NCI-H2196 treated with DMSO at 0.1 percent for 48 hours (cell line): ENCODE measurements at regions not wholly inside any gene's neighbourhood (a gene's known extent, or its start where the extent isn't known, plus 50 kb on each side); places are given as distances from the start of the nearest gene placed in this dataset.
A peak's percentile ranks its signal among the peaks of the same experiment; 100 is the strongest.

ENCODE experiments used
- DNase-seq: peaks from one replicate; lab custom pipeline; 2025; ENCODE audit not compliant: unreplicated experiment; lab: John Stamatoyannopoulos, UW

- no peak for DNase-seq
Measured at GRCh38 chr1:93815366-93816110, 63.5 kb downstream of the DNTTIP2 start.

GRCh38 chr1:93814795-93815340 is 64.1 kb downstream of the DNTTIP2 start:
- no peak for DNase-seq

GRCh38 chr1:93814059-93814794 is 64.8 kb downstream of the DNTTIP2 start:
- peak; percentile 56 for DNase-seq

- DNase-seq = no peak
Measured at GRCh38 chr1:93813076-93813475, 65.9 kb downstream of the DNTTIP2 start.

- no peak for DNase-seq
Measured at GRCh38 chr1:93811326-93812065, 67.5 kb downstream of the DNTTIP2 start.

GRCh38 chr1:93810316-93810715 is 68.7 kb downstream of the DNTTIP2 start:
- no peak for DNase-seq

GRCh38 chr1:93808871-93809270 is 70.1 kb downstream of the DNTTIP2 start:
- no peak for DNase-seq

- DNase-seq = no peak
Measured at GRCh38 chr1:93807311-93807930, 71.6 kb downstream of the DNTTIP2 start.

- DNase-seq = no peak
Measured at GRCh38 chr1:93805027-93805610, 73.9 kb downstream of the DNTTIP2 start.

GRCh38 chr1:93804412-93804811 is 74.6 kb downstream of the DNTTIP2 start:
- no peak for DNase-seq

- DNase-seq = no peak
Measured at GRCh38 chr1:93801471-93801870, 77.5 kb downstream of the DNTTIP2 start.

GRCh38 chr1:93800856-93801255 is 78.2 kb downstream of the DNTTIP2 start:
- no peak for DNase-seq

GRCh38 chr1:93798291-93798690 is 80.7 kb downstream of the DNTTIP2 start:
- DNase-seq = no peak

- DNase-seq = no peak
Measured at GRCh38 chr1:93784538-93784937, 94.5 kb downstream of the DNTTIP2 start.

GRCh38 chr1:93783876-93784275 is 95.1 kb downstream of the DNTTIP2 start:
- no peak for DNase-seq

- DNase-seq = no peak
Measured at GRCh38 chr1:93779540-93780165, 98.0 kb upstream of the BCAR3 start.

- DNase-seq = no peak
Measured at GRCh38 chr1:93778457-93778856, 96.8 kb upstream of the BCAR3 start.

- DNase-seq = no peak
Measured at GRCh38 chr1:93777255-93777654, 95.6 kb upstream of the BCAR3 start.

GRCh38 chr1:93776728-93777127 is 95.1 kb upstream of the BCAR3 start:
- no peak for DNase-seq

GRCh38 chr1:93775224-93775623 is 93.6 kb upstream of the BCAR3 start:
- no peak for DNase-seq
